H1 (cell line): ENCODE measurements at regions not wholly inside any gene's neighbourhood (a gene's known extent, or its start where the extent isn't known, plus 50 kb on each side); places are given as distances from the start of the nearest gene placed in this dataset.
"Not testable (repeated sequence)": the region's sequence is repeated elsewhere in the genome, so short reads cannot be mapped to it uniquely, and the experiment has no call there.

Experiments used
- CTCF ChIA-PET: fragments of 300-600 bp; sonication (Branson Sonifier 250); formaldehyde crosslinking; loops from one replicate; lab custom pipeline; 2021; ENCODE audit not compliant: partially characterized antibody; lab: Charles Lee
- POLR2A ChIA-PET: fragments of 300-600 bp; sonication (Branson Sonifier 250); formaldehyde crosslinking; loops from one replicate; lab custom pipeline; 2021; ENCODE audit warnings: inconsistent platforms; ENCODE audit not compliant: partially characterized antibody; lab: Charles Lee
- DNase-seq, 2 experiments: peaks; one replicate each; pipeline versions ENCODE4 v3.0.0 to v3.0.0-alpha.2; 2010 to 2022; ENCODE audit warnings: low spot score in 2 of 2, low read depth in 1 of 2, mixed read lengths in 1 of 2
- FAIRE-seq: peaks from 2 replicates; lab custom pipeline; 2011; peaks lifted over from hg19 to GRCh38; lab: Jason Lieb, UNC
- H2AFZ ChIP-seq: 2 replicates; pipeline ENCODE4 v1.8.1; 2012; ENCODE audit warnings: low read length, inconsistent platforms
- H2AK5ac ChIP-seq: 2 replicates; pipeline ENCODE4 v1.6.1; 2013; ENCODE audit warnings: low read depth, low read length
- H2BK120ac ChIP-seq: replicated peaks from 2 replicates; pipeline ENCODE3; 2013; ENCODE audit warnings: low read depth, low read length, inconsistent platforms
- H2BK12ac ChIP-seq: 2 replicates; pipeline ENCODE4 v1.6.1; 2013; ENCODE audit warnings: low read depth, low read length
- H2BK15ac ChIP-seq: 2 replicates; pipeline ENCODE4 v1.6.1; 2013; ENCODE audit warnings: low read length
- H2BK20ac ChIP-seq: 2 replicates; pipeline ENCODE4 v1.6.1; 2013; ENCODE audit warnings: low read length
- H2BK5ac ChIP-seq: 2 replicates; pipeline ENCODE4 v1.6.1; 2013; ENCODE audit warnings: low read depth, low read length
- H3K14ac ChIP-seq: 2 replicates; pipeline ENCODE4 v1.6.1; 2013; ENCODE audit warnings: inconsistent platforms; ENCODE audit not compliant: insufficient read length
- H3K18ac ChIP-seq: 2 replicates; pipeline ENCODE4 v1.6.1; 2013; ENCODE audit warnings: low read length; ENCODE audit errors: extremely low read depth
- H3K23ac ChIP-seq: 2 replicates; pipeline ENCODE4 v1.6.1; 2013; ENCODE audit warnings: inconsistent platforms; ENCODE audit not compliant: insufficient read length
- H3K23me2 ChIP-seq: 2 replicates; pipeline ENCODE4 v1.6.1; 2013; ENCODE audit warnings: low read depth, low read length
- H3K27ac ChIP-seq: 2 replicates; pipeline ENCODE4 v1.6.1; 2011; ENCODE audit warnings: low read depth, low read length, inconsistent platforms
- H3K27me3 ChIP-seq, 4 experiments: replicated peaks in 1 of 4; 1 replicate in 1 of 4; 2 replicates in 3 of 4; pipeline versions ENCODE4 v1.6.1 to v1.8.1; 2011 to 2013; ENCODE audit warnings: low read length in 3 of 4, mild to moderate bottlenecking in 3 of 4, inconsistent platforms in 2 of 4, mixed read lengths in 2 of 4, moderate library complexity in 1 of 4; ENCODE audit not compliant: control insufficient read depth in 3 of 4, insufficient read depth in 3 of 4; ENCODE audit errors: extremely low read depth in 1 of 4
- H3K36me3 ChIP-seq, 4 experiments: 2 replicates each; pipeline versions ENCODE4 v1.6.1 to v1.8.1; 2011 to 2013; ENCODE audit warnings: mild to moderate bottlenecking in 4 of 4, low read length in 3 of 4, moderate library complexity in 2 of 4, control low read depth in 1 of 4, inconsistent platforms in 1 of 4; ENCODE audit not compliant: insufficient read depth in 4 of 4, control insufficient read depth in 2 of 4
- H3K4ac ChIP-seq: replicated peaks from 2 replicates; pipeline ENCODE3; 2013; ENCODE audit warnings: low read length, low read depth, mixed read lengths, inconsistent platforms; ENCODE audit not compliant: insufficient read length
- H3K4me1 ChIP-seq, 4 experiments: replicated peaks in 1 of 4; 1 replicate in 1 of 4; 2 replicates in 3 of 4; pipeline versions ENCODE4 v1.6.1 to v1.8.1; 2011 to 2013; ENCODE audit warnings: low read length in 3 of 4, inconsistent platforms in 2 of 4, mixed read lengths in 1 of 4; ENCODE audit not compliant: insufficient read depth in 4 of 4, control insufficient read depth in 3 of 4
- H3K4me2 ChIP-seq, 2 experiments: 2 replicates each; pipeline versions ENCODE4 v1.6.1 to v1.8.1; 2011 to 2013; ENCODE audit warnings: low read depth in 2 of 2, low read length in 2 of 2, control low read depth in 1 of 2, inconsistent platforms in 1 of 2, mild to moderate bottlenecking in 1 of 2; ENCODE audit not compliant: insufficient read depth in 1 of 2
- H3K4me3 ChIP-seq, 4 experiments: fragments of 200-600, 300-600 bp in 1 of 4; sonication (generic), shearing (Covaris generic), sonication (Bioruptor Twin) in 1 of 4; 2 replicates each; pipeline versions ENCODE4 v1.5.1 to v1.8.1; 2011 to 2016; ENCODE audit warnings: low read length in 4 of 4, low read depth in 3 of 4, control low read depth in 2 of 4, inconsistent platforms in 2 of 4, mild to moderate bottlenecking in 2 of 4, mixed read lengths in 1 of 4, moderate library complexity in 1 of 4; ENCODE audit not compliant: insufficient read depth in 2 of 4; ENCODE audit errors: extremely low read depth in 1 of 4
- H3K56ac ChIP-seq: replicated peaks from 2 replicates; pipeline ENCODE3; 2013; ENCODE audit warnings: low read depth, mild to moderate bottlenecking, mixed read lengths, low read length, inconsistent platforms; ENCODE audit not compliant: insufficient read length
- H3K79me1 ChIP-seq: 2 replicates; pipeline ENCODE4 v1.6.1; 2013; ENCODE audit warnings: low read depth, low read length, control low read depth
- H3K79me2 ChIP-seq, 2 experiments: 2 replicates each; pipeline versions ENCODE4 v1.6.1 to v1.8.1; 2012 to 2013; ENCODE audit warnings: low read length in 2 of 2, mild to moderate bottlenecking in 2 of 2, inconsistent platforms in 1 of 2; ENCODE audit not compliant: insufficient read depth in 2 of 2, control insufficient read depth in 1 of 2
- H3K9ac ChIP-seq, 4 experiments: replicated peaks in 1 of 4; 1 replicate in 1 of 4; 2 replicates in 3 of 4; pipeline versions ENCODE4 v1.6.1 to v1.8.1; 2011 to 2013; ENCODE audit warnings: low read depth in 3 of 4, low read length in 3 of 4, control low read depth in 2 of 4, mild to moderate bottlenecking in 2 of 4, moderate library complexity in 2 of 4, inconsistent platforms in 1 of 4; ENCODE audit errors: extremely low read depth in 1 of 4
- H3K9me3 ChIP-seq, 2 experiments: 2 replicates each; pipeline versions ENCODE4 v1.6.1 to v1.8.1; 2012 to 2013; ENCODE audit warnings: mild to moderate bottlenecking in 2 of 2, moderate library complexity in 2 of 2, control low read depth in 1 of 2, inconsistent platforms in 1 of 2, low read depth in 1 of 2, low read length in 1 of 2, mixed read lengths in 1 of 2; ENCODE audit not compliant: insufficient read depth in 2 of 2
- H4K20me1 ChIP-seq, 2 experiments: replicated peaks in 1 of 2; 2 replicates each; pipeline versions ENCODE3 to v1.8.1; 2011 to 2013; ENCODE audit warnings: inconsistent platforms in 2 of 2, low read length in 2 of 2, mild to moderate bottlenecking in 1 of 2; ENCODE audit not compliant: insufficient read depth in 2 of 2, control insufficient read depth in 1 of 2
- H4K5ac ChIP-seq: 2 replicates; pipeline ENCODE4 v1.6.1; 2013; ENCODE audit warnings: low read length, low read depth, mixed read lengths, inconsistent platforms; ENCODE audit not compliant: insufficient read length
- H4K8ac ChIP-seq: 2 replicates; pipeline ENCODE4 v1.8.0; 2013; ENCODE audit warnings: mild to moderate bottlenecking, moderate library complexity, low read length, inconsistent platforms; ENCODE audit not compliant: insufficient read depth; ENCODE audit errors: extremely low read depth
- H4K91ac ChIP-seq: replicated peaks from 2 replicates; pipeline ENCODE3; 2013; ENCODE audit warnings: low read length, mixed read lengths, inconsistent platforms; ENCODE audit not compliant: insufficient read length
- WGBS, 2 experiments: shearing (Covaris generic) in 1 of 2; methylation state at CpG; one replicate each; pipeline versions ENCODE4 v1.1.6 to v1.1.7; 2013 to 2015; ENCODE audit warnings: low lambda C conversion rate in 2 of 2, mixed read lengths in 2 of 2, inconsistent platforms in 1 of 2, low coverage in 1 of 2, missing lambda C conversion rate in 1 of 2; ENCODE audit not compliant: insufficient replicate concordance in 2 of 2, insufficient coverage in 1 of 2, insufficient read length in 1 of 2; ENCODE audit errors: extremely low coverage in 1 of 2, missing lambda C conversion rate in 1 of 2; 5-methylcytosine and 5-hydroxymethylcytosine counted together

- H3K4me3 ChIP-seq, H3K9ac ChIP-seq, H3K79me1 ChIP-seq, H4K91ac ChIP-seq, H3K23me2 ChIP-seq, H3K56ac ChIP-seq, DNase-seq, H3K27me3 ChIP-seq, H3K79me2 ChIP-seq, H3K23ac ChIP-seq, H3K18ac ChIP-seq, FAIRE-seq, H2BK120ac ChIP-seq, H4K8ac ChIP-seq, H2AK5ac ChIP-seq, H3K9me3 ChIP-seq, H2AFZ ChIP-seq, H2BK5ac ChIP-seq, H2BK20ac ChIP-seq, H3K36me3 ChIP-seq, H2BK15ac ChIP-seq, POLR2A ChIA-PET, H3K4me1 ChIP-seq, H3K27ac ChIP-seq, H4K5ac ChIP-seq, H3K14ac ChIP-seq, H3K4ac ChIP-seq, H4K20me1 ChIP-seq, H3K4me2 ChIP-seq: not testable (repeated sequence)
- 0 out of 2 replicates have a peak overlapping the region, but pooled peaks have one; percentile 7 for H2BK12ac ChIP-seq
- WGBS, 2 experiments: 93% methylated on average over 13 of the region's 13 CpGs; no CpG with 5 or more reads in 1 of the 2 experiments
- CTCF ChIA-PET: interaction anchor here (0.6 kb wide), 1 partner anchor 400 kb away, joined by 3 read pairs; no protein-coding TSS in a partner anchor
These were observed 53.1 kb upstream of the CSPG4 start for GRCh38 chr15:75765551-75766305.
